ENCODE measurements at regions not wholly inside any gene's neighbourhood (a gene's known extent, or its start where the extent isn't known, plus 50 kb on each side); places are given as distances from the start of the nearest gene placed in this dataset.

- no peak for TF ChIP-seq POLR2A (IDR thresholded peaks at IDR 0.05)
- no peaks in the 10 kb centered on the region for H3K27me3 ChIP-seq
- peaks cover 0 to 5% (median 0%) of the 10 kb centered on the region in 9 donors for H3K36me3 ChIP-seq
- H3K4me3 ChIP-seq: no peak overlapping the region
- 91 to 96% (median 94%) methylated on average over 9 of the region's 9 CpGs for WGBS, 4 donors
- DNase-seq (no peak), ATAC-seq (no peak)
- no peaks in the 10 kb centered on the region for H3K9me3 ChIP-seq
- no peak overlapping the region for H3K27ac ChIP-seq
- H3K4me1 ChIP-seq: peaks cover 0 to 12% (median 0%) of the 10 kb centered on the region in 12 donors
- intact Hi-C loops (cut with DNase I): loop anchor here in 1 of 10 donors (10.0 kb wide), 1 partner anchor 58 kb away; no protein-coding TSS in a partner anchor
Observed at GRCh38 chr1:219326843-219327242, 153.2 kb downstream of the LYPLAL1 start.

GRCh38 chr1:219325368-219325742 lies 151.7 kb downstream of the LYPLAL1 start:
- no peak for TF ChIP-seq POLR2A (IDR thresholded peaks at IDR 0.05)
- no peak for TF ChIP-seq CTCF (IDR thresholded peaks at IDR 0.05)
- no peak overlapping the region for H3K27ac ChIP-seq
- H3K36me3 ChIP-seq: peaks cover 0 to 5% (median 0%) of the 10 kb centered on the region in 9 donors
- H3K27me3 ChIP-seq: no peaks in the 10 kb centered on the region
- H3K9me3 ChIP-seq: no peaks in the 10 kb centered on the region
- H3K4me3 ChIP-seq: no peak overlapping the region
- no peak for DNase-seq
- peaks cover 0 to 9% (median 0%) of the 10 kb centered on the region in 12 donors for H3K4me1 ChIP-seq
- intact Hi-C loops (cut with DNase I): loop anchor here in 1 of 10 donors (10.0 kb wide), 1 partner anchor 59 kb away; no protein-coding TSS in a partner anchor
- no peak for ATAC-seq
- 94 to 99% (median 95%) methylated on average over 1 of the region's 1 CpG for WGBS, 4 donors

GRCh38 chr1:219324629-219325367 lies 151.1 kb downstream of the LYPLAL1 start:
- Histone ChIP-seq H3K36me3 (peaks cover 0 to 5% (median 0%) of the 10 kb centered on the region in 9 donors), H3K4me3 (no peak overlapping the region), H3K4me1 (peaks cover 0 to 9% (median 0%) of the 10 kb centered on the region in 12 donors), H3K9me3 (no peaks in the 10 kb centered on the region), H3K27ac (no peak overlapping the region), H3K27me3 (no peaks in the 10 kb centered on the region)
- TF ChIP-seq CTCF (IDR thresholded peaks at IDR 0.05) (no peak), POLR2A (IDR thresholded peaks at IDR 0.05) (no peak)
- intact Hi-C loops (cut with DNase I): loop anchor here in 1 of 10 donors (10.0 kb wide), 1 partner anchor 60 kb away; no protein-coding TSS in a partner anchor
- ATAC-seq (no peak), DNase-seq (no peak)
- 93 to 96% (median 94%) methylated on average over 6 of the region's 6 CpGs for WGBS, 4 donors

GRCh38 chr1:219324171-219324570 lies 150.5 kb downstream of the LYPLAL1 start:
- no peak for TF ChIP-seq CTCF (IDR thresholded peaks at IDR 0.05)
- TF ChIP-seq POLR2A (IDR thresholded peaks at IDR 0.05): no peak
- peaks cover 0 to 9% (median 0%) of the 10 kb centered on the region in 12 donors for H3K4me1 ChIP-seq
- 56 to 65% (median 63%) methylated on average over 4 of the region's 4 CpGs for WGBS, 4 donors

More at GRCh38 chr1:219324171-219324570, 150.5 kb downstream of the LYPLAL1 start:
- DNase-seq (no peak), ATAC-seq (no peak)
- Histone ChIP-seq H3K4me3 (no peak overlapping the region), H3K9me3 (no peaks in the 10 kb centered on the region), H3K27me3 (no peaks in the 10 kb centered on the region), H3K36me3 (peaks cover 0 to 5% (median 0%) of the 10 kb centered on the region in 9 donors), H3K27ac (no peak overlapping the region)
- intact Hi-C loops (cut with DNase I): loop anchor here in 1 of 10 donors (10.0 kb wide), 1 partner anchor 61 kb away; no protein-coding TSS in a partner anchor

Measured in heart left ventricle (tissue), 16 donors.